ENCODE measurements at regions not wholly inside any gene's neighbourhood (a gene's known extent, or its start where the extent isn't known, plus 50 kb on each side); places are given as distances from the start of the nearest gene placed in this dataset.

GRCh38 chr1:67969446-67969845 is 81.0 kb downstream of the DIRAS3 start:
- no peaks in the 10 kb centered on the region for H3K9me3 ChIP-seq (ENCODE audit: control insufficient read depth in 2 of 2, low read length in 2 of 2)
- no peak overlapping the region for H3K4me3 ChIP-seq (ENCODE audit: low read length in 2 of 2)
- H3K9ac ChIP-seq (ENCODE audit: low read depth in 1 of 2, low read length in 2 of 2) = no peak overlapping the region
- no peaks in the 10 kb centered on the region for H3K36me3 ChIP-seq (ENCODE audit: control insufficient read depth in 2 of 2, insufficient read depth in 2 of 2, low read length in 2 of 2)
- H3K27me3 ChIP-seq (ENCODE audit: control insufficient read depth in 2 of 2, insufficient read depth in 2 of 2, low read length in 2 of 2) = no peaks in the 10 kb centered on the region
- no peaks in the 10 kb centered on the region for H3K4me1 ChIP-seq (ENCODE audit: control insufficient read depth in 2 of 2, insufficient read depth in 2 of 2, low read length in 2 of 2)
- no peak overlapping the region for H3K27ac ChIP-seq (ENCODE audit: low read depth in 2 of 2, low read length in 2 of 2)

- H3K27me3 ChIP-seq (ENCODE audit: control insufficient read depth in 2 of 2, insufficient read depth in 2 of 2, low read length in 2 of 2) = no peaks in the 10 kb centered on the region
- no peak overlapping the region for H3K9ac ChIP-seq (ENCODE audit: low read depth in 1 of 2, low read length in 2 of 2)
- peaks cover 4 to 6% of the 10 kb centered on the region in 2 donors for H3K9me3 ChIP-seq (ENCODE audit: control insufficient read depth in 2 of 2, low read length in 2 of 2)
These were observed 83.8 kb downstream of the DIRAS3 start for GRCh38 chr1:67966666-67967009.

GRCh38 chr1:67965995-67966665 is 84.3 kb downstream of the DIRAS3 start:
- H3K27me3 ChIP-seq (ENCODE audit: control insufficient read depth in 2 of 2, insufficient read depth in 2 of 2, low read length in 2 of 2) = no peaks in the 10 kb centered on the region
- H3K9me3 ChIP-seq (ENCODE audit: control insufficient read depth in 2 of 2, low read length in 2 of 2) = peaks cover 4 to 6% of the 10 kb centered on the region in 2 donors
- no peaks in the 10 kb centered on the region for H3K36me3 ChIP-seq (ENCODE audit: control insufficient read depth in 2 of 2, insufficient read depth in 2 of 2, low read length in 2 of 2)
- no peak overlapping the region for H3K27ac ChIP-seq (ENCODE audit: low read depth in 2 of 2, low read length in 2 of 2)
- H3K9ac ChIP-seq (ENCODE audit: low read depth in 1 of 2, low read length in 2 of 2) = no peak overlapping the region
- no peak overlapping the region for H3K4me3 ChIP-seq (ENCODE audit: low read length in 2 of 2)
- no peaks in the 10 kb centered on the region for H3K4me1 ChIP-seq (ENCODE audit: control insufficient read depth in 2 of 2, insufficient read depth in 2 of 2, low read length in 2 of 2)

More at GRCh38 chr1:67966666-67967009, 83.8 kb downstream of the DIRAS3 start:
- H3K27ac ChIP-seq (ENCODE audit: low read depth in 2 of 2, low read length in 2 of 2) = no peak overlapping the region
- H3K4me3 ChIP-seq (ENCODE audit: low read length in 2 of 2) = no peak overlapping the region
- no peaks in the 10 kb centered on the region for H3K4me1 ChIP-seq (ENCODE audit: control insufficient read depth in 2 of 2, insufficient read depth in 2 of 2, low read length in 2 of 2)
- H3K36me3 ChIP-seq (ENCODE audit: control insufficient read depth in 2 of 2, insufficient read depth in 2 of 2, low read length in 2 of 2) = no peaks in the 10 kb centered on the region

- H3K4me1 ChIP-seq (ENCODE audit: control insufficient read depth in 2 of 2, insufficient read depth in 2 of 2, low read length in 2 of 2) = no peaks in the 10 kb centered on the region
- no peak overlapping the region for H3K9ac ChIP-seq (ENCODE audit: low read depth in 1 of 2, low read length in 2 of 2)
- no peaks in the 10 kb centered on the region for H3K36me3 ChIP-seq (ENCODE audit: control insufficient read depth in 2 of 2, insufficient read depth in 2 of 2, low read length in 2 of 2)
- H3K27me3 ChIP-seq (ENCODE audit: control insufficient read depth in 2 of 2, insufficient read depth in 2 of 2, low read length in 2 of 2) = no peaks in the 10 kb centered on the region
- peaks cover 4 to 6% of the 10 kb centered on the region in 2 donors for H3K9me3 ChIP-seq (ENCODE audit: control insufficient read depth in 2 of 2, low read length in 2 of 2)
- H3K4me3 ChIP-seq (ENCODE audit: low read length in 2 of 2) = no peak overlapping the region
- H3K27ac ChIP-seq (ENCODE audit: low read depth in 2 of 2, low read length in 2 of 2) = no peak overlapping the region
These were observed 87.2 kb downstream of the DIRAS3 start for GRCh38 chr1:67963263-67963662.

GRCh38 chr1:67960766-67961165 is 89.7 kb downstream of the DIRAS3 start:
- H3K27ac ChIP-seq (ENCODE audit: low read depth in 2 of 2, low read length in 2 of 2) = no peak overlapping the region
- no peaks in the 10 kb centered on the region for H3K27me3 ChIP-seq (ENCODE audit: control insufficient read depth in 2 of 2, insufficient read depth in 2 of 2, low read length in 2 of 2)
- no peaks in the 10 kb centered on the region for H3K4me1 ChIP-seq (ENCODE audit: control insufficient read depth in 2 of 2, insufficient read depth in 2 of 2, low read length in 2 of 2)
- H3K9me3 ChIP-seq (ENCODE audit: control insufficient read depth in 2 of 2, low read length in 2 of 2) = peaks cover 4 to 6% of the 10 kb centered on the region in 2 donors
- H3K9ac ChIP-seq (ENCODE audit: low read depth in 1 of 2, low read length in 2 of 2) = no peak overlapping the region
- no peaks in the 10 kb centered on the region for H3K36me3 ChIP-seq (ENCODE audit: control insufficient read depth in 2 of 2, insufficient read depth in 2 of 2, low read length in 2 of 2)
- no peak overlapping the region for H3K4me3 ChIP-seq (ENCODE audit: low read length in 2 of 2)

DNA sequence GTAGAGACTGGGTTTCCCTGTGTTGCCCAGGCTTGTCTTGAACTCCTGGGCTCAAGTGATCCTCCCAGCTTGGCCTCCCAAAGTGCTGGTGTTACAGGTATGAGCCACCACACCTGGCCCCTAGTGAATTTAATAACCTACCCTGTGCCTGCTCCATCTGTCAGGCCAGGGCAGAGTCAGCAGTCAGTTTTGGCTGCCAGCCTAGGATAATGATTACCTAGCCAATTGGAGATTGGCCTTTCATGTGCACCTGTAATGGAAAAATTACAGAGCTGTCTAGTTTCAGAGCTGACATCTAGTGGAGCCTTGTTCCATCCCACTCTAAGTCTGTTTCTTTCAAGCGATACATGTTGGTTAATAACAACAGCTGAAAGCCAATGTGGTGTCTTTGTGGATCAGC is 92.0 kb downstream of the DIRAS3 start:
- Histone ChIP-seq H3K36me3 (ENCODE audit: control insufficient read depth in 2 of 2, insufficient read depth in 2 of 2, low read length in 2 of 2) (no peaks in the 10 kb centered on the region), H3K9me3 (ENCODE audit: control insufficient read depth in 2 of 2, low read length in 2 of 2) (peaks cover 4 to 6% of the 10 kb centered on the region in 2 donors), H3K4me3 (ENCODE audit: low read length in 2 of 2) (no peak overlapping the region), H3K4me1 (ENCODE audit: control insufficient read depth in 2 of 2, insufficient read depth in 2 of 2, low read length in 2 of 2) (no peaks in the 10 kb centered on the region), H3K9ac (ENCODE audit: low read depth in 1 of 2, low read length in 2 of 2) (no peak overlapping the region), H3K27ac (ENCODE audit: low read depth in 2 of 2, low read length in 2 of 2) (no peak overlapping the region), H3K27me3 (ENCODE audit: control insufficient read depth in 2 of 2, insufficient read depth in 2 of 2, low read length in 2 of 2) (no peaks in the 10 kb centered on the region)

DNA sequence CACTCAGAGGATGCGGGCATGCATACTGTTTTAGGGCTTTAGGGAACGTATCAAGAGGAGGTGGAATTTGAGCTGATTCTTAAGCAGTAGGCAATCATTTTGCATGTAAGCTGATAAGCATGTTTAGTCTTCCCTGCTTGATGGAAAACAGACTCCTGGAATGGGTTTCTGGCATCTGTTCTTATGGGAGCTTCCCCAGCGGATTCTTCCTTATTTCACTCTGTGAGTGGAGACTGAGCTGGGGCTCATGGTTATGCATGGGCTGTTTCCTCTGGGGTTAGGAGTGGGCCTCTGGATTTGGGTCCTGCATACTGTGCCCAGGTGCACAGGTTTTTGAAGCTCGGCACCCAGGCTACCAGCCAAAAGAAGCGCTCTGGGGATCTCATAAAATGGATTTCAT is 93.4 kb downstream of the DIRAS3 start:
- H3K4me3 ChIP-seq (ENCODE audit: low read length in 2 of 2) = no peak overlapping the region
- no peaks in the 10 kb centered on the region for H3K27me3 ChIP-seq (ENCODE audit: control insufficient read depth in 2 of 2, insufficient read depth in 2 of 2, low read length in 2 of 2)
- no peak overlapping the region for H3K27ac ChIP-seq (ENCODE audit: low read depth in 2 of 2, low read length in 2 of 2)
- H3K9me3 ChIP-seq (ENCODE audit: control insufficient read depth in 2 of 2, low read length in 2 of 2) = no peaks in the 10 kb centered on the region
- no peak overlapping the region for H3K9ac ChIP-seq (ENCODE audit: low read depth in 1 of 2, low read length in 2 of 2)
- H3K4me1 ChIP-seq (ENCODE audit: control insufficient read depth in 2 of 2, insufficient read depth in 2 of 2, low read length in 2 of 2) = no peaks in the 10 kb centered on the region
- no peaks in the 10 kb centered on the region for H3K36me3 ChIP-seq (ENCODE audit: control insufficient read depth in 2 of 2, insufficient read depth in 2 of 2, low read length in 2 of 2)

GRCh38 chr1:67956116-67956515 is 94.3 kb downstream of the DIRAS3 start:
- Histone ChIP-seq H3K36me3 (ENCODE audit: control insufficient read depth in 2 of 2, insufficient read depth in 2 of 2, low read length in 2 of 2) (no peaks in the 10 kb centered on the region), H3K9me3 (ENCODE audit: control insufficient read depth in 2 of 2, low read length in 2 of 2) (no peaks in the 10 kb centered on the region), H3K9ac (ENCODE audit: low read depth in 1 of 2, low read length in 2 of 2) (no peak overlapping the region), H3K27ac (ENCODE audit: low read depth in 2 of 2, low read length in 2 of 2) (no peak overlapping the region), H3K4me3 (ENCODE audit: low read length in 2 of 2) (no peak overlapping the region), H3K4me1 (ENCODE audit: control insufficient read depth in 2 of 2, insufficient read depth in 2 of 2, low read length in 2 of 2) (no peaks in the 10 kb centered on the region), H3K27me3 (ENCODE audit: control insufficient read depth in 2 of 2, insufficient read depth in 2 of 2, low read length in 2 of 2) (no peaks in the 10 kb centered on the region)

DNA sequence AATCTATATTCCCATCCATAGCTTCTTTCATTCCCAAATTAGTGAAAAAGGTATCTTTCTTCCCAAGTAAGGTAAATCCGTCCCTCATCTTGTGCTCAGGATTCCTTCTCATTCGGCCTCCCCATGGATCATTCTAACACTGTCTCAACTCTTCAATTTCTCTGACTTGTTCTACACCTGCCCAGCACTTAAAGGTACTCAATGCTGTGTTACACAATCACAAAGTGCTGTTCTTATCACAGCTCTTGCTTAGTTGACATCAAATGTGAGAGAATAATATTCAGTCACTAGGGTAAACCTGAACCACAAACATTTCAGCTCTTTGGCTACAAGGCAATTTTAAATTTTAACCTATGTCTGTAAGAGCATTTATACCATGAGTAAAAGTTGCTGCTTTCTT is 94.8 kb downstream of the DIRAS3 start:
- Histone ChIP-seq H3K4me3 (ENCODE audit: low read length in 2 of 2) (no peak overlapping the region), H3K27ac (ENCODE audit: low read depth in 2 of 2, low read length in 2 of 2) (no peak overlapping the region), H3K4me1 (ENCODE audit: control insufficient read depth in 2 of 2, insufficient read depth in 2 of 2, low read length in 2 of 2) (no peaks in the 10 kb centered on the region), H3K9ac (ENCODE audit: low read depth in 1 of 2, low read length in 2 of 2) (no peak overlapping the region), H3K27me3 (ENCODE audit: control insufficient read depth in 2 of 2, insufficient read depth in 2 of 2, low read length in 2 of 2) (no peaks in the 10 kb centered on the region), H3K9me3 (ENCODE audit: control insufficient read depth in 2 of 2, low read length in 2 of 2) (no peaks in the 10 kb centered on the region), H3K36me3 (ENCODE audit: control insufficient read depth in 2 of 2, insufficient read depth in 2 of 2, low read length in 2 of 2) (no peaks in the 10 kb centered on the region)

DNA sequence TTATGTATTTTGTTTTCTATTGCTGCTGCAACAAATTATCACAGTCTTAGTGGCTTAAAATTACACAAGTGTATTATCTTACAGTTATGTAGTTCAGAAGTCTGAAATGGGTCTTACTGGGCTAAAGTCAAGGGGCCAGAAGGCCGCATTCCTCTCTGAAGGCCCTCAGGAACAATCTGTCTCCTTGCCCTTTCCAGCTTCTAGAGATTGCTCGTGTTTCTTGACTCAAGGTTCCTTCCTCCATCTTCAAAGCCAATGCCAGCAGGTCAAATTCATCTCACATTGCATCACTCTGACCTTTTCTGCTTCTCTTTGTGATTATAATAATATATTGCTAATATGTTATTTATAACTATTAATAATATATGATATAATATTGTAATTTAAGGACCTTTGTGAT is 97.1 kb downstream of the DIRAS3 start:
- Histone ChIP-seq H3K4me3 (ENCODE audit: low read length in 2 of 2) (no peak overlapping the region), H3K27ac (ENCODE audit: low read depth in 2 of 2, low read length in 2 of 2) (no peak overlapping the region), H3K4me1 (ENCODE audit: control insufficient read depth in 2 of 2, insufficient read depth in 2 of 2, low read length in 2 of 2) (no peaks in the 10 kb centered on the region), H3K27me3 (ENCODE audit: control insufficient read depth in 2 of 2, insufficient read depth in 2 of 2, low read length in 2 of 2) (no peaks in the 10 kb centered on the region), H3K9me3 (ENCODE audit: control insufficient read depth in 2 of 2, low read length in 2 of 2) (no peaks in the 10 kb centered on the region), H3K36me3 (ENCODE audit: control insufficient read depth in 2 of 2, insufficient read depth in 2 of 2, low read length in 2 of 2) (no peaks in the 10 kb centered on the region), H3K9ac (ENCODE audit: low read depth in 1 of 2, low read length in 2 of 2) (no peak overlapping the region)

DNA sequence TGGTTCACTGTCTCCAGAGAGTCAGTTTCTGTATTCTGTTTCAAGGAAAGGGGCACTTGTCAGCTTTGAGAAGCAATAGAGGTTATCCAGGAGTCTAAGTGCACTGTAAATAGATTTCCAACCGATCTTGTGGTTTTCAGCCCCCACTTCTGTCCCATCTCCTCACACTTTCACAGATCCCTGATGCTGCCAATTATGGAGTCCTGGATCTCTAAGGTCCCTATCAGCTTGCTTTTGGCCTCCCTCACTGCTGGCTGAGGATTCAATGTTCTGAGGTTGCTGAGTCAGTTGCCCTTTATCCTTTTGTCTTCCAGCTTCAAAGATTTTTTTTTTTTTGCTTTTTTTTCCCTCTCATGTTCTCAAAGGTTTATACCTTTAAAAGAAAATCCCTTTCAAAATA is 98.4 kb downstream of the DIRAS3 start:
- Histone ChIP-seq H3K9ac (ENCODE audit: low read depth in 1 of 2, low read length in 2 of 2) (no peak overlapping the region), H3K4me1 (ENCODE audit: control insufficient read depth in 2 of 2, insufficient read depth in 2 of 2, low read length in 2 of 2) (no peaks in the 10 kb centered on the region), H3K9me3 (ENCODE audit: control insufficient read depth in 2 of 2, low read length in 2 of 2) (no peaks in the 10 kb centered on the region), H3K27ac (ENCODE audit: low read depth in 2 of 2, low read length in 2 of 2) (no peak overlapping the region), H3K27me3 (ENCODE audit: control insufficient read depth in 2 of 2, insufficient read depth in 2 of 2, low read length in 2 of 2) (no peaks in the 10 kb centered on the region), H3K4me3 (ENCODE audit: low read length in 2 of 2) (no peak overlapping the region), H3K36me3 (ENCODE audit: control insufficient read depth in 2 of 2, insufficient read depth in 2 of 2, low read length in 2 of 2) (no peaks in the 10 kb centered on the region)
